ENCODE measurements at regions not wholly inside any gene's neighbourhood (a gene's known extent, or its start where the extent isn't known, plus 50 kb on each side); places are given as distances from the start of the nearest gene placed in this dataset.

DNA sequence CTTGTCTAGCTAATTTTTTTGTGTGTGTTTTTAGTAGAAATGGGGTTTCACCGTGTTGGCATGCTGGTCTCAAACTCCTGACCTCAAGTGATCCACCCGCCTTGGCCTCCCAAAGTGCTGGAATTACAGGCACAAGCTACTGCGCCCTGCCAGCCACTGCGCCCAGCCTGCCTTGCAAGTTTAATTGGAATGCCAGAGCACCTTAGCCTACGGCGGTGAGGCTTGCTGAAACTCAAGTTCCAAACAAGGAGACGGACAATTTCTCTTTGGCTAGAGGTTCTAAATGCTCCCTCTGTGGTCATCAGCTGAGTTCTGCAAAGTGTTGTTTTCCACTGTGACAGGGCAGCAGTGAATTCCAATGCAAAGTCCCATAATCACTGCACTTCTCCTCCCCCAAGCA lies 583.4 kb downstream of the KCNJ3 start:
- no peak for ATAC-seq
- DNase-seq, result no peak

DNA sequence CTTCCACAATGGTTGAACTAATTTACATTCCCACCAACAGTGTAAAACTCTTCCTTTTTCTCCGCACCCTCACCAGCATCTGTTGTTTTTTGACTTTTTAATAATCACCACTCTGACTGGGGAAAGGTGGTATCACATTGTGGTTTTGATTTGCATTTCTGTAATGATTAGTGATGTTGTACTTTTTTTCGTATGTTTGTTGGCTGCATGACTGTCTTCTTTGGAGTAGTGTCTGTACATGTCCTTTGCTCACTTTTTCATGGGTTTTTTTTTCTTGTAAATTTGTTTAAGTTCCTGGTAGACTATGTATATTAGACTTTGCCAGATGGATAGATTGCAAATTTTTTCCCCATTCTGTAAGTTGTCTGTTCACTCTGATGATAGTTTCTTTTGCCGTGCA lies 574.8 kb downstream of the KCNJ3 start:
- no peak for DNase-seq
- ATAC-seq, result no peak

DNA sequence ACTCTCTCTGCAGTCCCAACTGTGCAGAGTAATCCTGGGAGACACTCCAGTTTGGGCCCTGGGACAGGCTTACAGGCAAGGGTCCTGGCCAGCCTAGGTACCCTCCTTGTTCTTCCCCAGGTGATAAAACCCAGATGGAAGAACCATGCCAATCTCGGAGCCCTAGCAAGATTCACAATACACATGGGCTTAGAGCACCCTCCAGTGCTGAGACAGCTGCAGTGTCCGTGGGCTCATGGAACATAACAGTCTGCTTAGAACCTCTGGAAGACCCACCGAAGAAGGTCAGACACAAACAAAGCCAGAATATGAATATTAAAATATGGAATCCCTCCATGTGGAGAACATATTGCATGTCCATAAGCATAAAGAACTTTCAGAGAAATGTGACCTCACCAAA lies 568.1 kb downstream of the KCNJ3 start:
- ATAC-seq (peak; percentile 14), DNase-seq (no peak)

DNA sequence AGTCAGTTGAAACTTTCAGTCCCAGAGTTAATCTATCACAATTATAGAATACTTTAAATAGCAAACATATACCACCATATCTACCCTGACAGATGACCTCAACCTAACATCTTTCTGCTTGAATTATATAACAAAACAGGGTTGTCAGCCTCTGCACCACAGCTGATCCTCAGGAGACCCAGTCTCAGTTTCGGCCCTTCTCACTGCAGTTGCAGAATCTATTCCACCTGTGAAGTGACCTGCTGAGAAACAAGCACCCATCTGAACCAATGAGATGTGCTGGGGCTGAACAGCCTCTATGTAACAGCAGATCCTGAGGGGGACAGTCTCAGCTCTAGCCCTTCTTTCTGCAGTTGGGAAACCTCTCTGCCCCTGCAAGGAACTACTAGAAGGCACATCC lies 567.6 kb downstream of the KCNJ3 start:
- ATAC-seq, result no peak

DNA sequence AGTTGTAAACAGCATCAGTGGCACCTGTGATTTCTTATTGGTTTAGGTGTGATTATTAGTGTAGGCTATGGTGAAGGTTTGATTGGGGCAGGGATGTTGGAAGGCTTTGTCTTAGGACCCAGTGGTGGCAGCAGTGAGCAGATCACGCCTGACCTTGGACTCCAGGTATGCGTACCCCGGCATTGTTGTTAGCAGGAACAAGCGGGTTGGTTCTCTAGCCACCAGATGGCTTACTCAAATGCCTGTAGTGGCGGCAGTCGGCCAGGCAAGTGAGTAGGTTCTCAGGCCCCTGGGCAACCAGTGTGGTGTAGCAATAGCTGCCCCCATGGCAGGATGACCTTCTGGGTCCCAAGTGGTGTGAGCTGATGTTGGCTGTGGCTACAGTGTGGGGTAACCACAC lies 558.3 kb downstream of the KCNJ3 start:
- DNase-seq (no peak), ATAC-seq (no peak)

More for the DNA sequence above, 567.6 kb downstream of the KCNJ3 start:
- DNase-seq, result no peak

DNA sequence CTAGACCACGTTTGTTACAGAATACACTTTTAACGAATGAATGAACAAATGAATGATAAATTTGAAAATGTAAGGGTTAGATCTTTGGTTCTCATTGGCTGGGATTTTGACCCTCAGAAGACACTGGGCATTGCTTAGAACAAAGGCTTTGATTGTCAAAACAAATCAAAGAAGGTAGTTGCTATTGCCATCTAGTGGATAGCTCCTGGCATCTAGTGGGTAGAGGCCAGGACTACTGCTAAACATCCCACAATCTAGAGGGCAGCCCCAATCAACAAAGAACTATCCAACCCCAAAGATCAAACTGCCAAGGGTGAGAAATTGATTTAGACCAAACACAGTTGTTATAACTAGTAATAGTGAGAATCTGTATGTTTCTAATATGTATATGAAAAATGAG lies 552.3 kb downstream of the KCNJ3 start:
- ATAC-seq (peak; percentile 36), DNase-seq (no peak)

DNA sequence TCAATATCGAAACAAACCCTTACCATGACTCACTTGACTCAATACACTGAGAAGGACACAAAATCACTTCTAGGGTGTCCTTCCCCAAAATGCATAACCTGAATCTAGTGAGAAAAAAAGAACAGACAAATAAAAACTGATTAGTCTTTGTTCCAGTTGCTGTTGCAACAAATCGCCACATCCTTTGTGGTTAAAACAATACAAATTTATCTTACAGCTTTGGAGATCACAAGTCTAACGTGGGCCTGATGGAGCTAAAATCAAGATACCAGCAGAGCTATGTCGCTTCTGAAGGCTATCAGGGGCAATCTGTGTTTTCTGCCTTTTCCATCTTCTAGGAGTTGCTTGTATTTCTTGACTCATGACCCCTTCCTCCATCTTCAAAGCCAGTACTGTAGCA lies 541.7 kb downstream of the KCNJ3 start:
- no peak for ATAC-seq
- DNase-seq, result no peak

DNA sequence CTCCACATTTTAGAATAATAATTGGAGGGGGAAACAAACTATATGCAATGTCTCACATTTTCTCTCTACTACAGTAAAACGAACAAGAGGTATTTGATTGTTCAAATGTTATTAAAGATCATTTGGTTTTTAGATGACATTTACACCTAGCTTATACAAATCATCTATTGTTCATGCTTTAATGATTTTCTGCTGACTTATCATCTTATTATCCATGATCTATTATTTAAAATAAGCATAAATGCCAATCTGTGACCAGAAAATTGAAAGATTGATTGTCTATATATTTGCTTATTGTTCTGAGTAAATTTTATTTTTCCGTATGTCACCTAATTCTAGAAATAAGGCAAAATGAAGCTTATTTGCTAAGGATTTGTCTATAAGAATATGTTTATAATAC lies 537.2 kb downstream of the KCNJ3 start:
- ATAC-seq (no peak), DNase-seq (no peak)

DNA sequence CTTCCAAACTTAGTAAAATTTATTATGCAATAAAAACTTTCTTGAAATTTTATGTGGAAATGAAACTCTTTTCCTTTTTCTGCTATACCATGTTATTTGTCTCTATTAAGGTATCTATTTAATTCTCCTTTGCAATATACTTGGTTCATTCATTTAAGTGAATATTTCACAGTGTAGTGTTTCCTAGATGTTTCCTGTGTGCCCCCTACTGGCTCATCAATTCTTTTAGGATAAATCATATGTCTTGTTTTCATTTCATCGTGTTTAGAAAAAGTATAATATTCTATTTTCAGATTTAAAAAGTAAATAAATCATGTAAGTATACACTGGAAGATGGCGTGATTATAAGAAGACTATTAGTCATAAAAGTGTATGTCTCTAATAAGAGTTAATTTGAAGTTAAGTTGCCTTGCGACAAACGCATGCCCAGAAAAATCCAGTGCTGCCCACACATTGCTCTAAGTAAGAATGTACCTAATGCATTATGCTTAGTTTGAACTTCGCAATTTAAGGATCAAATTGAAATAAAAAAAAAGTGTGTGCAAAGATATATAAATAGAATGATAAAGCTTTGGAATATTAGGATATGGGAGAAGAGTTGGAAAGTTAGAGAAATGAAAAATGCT lies 525.4 kb downstream of the KCNJ3 start:
- no peak for DNase-seq

DNA sequence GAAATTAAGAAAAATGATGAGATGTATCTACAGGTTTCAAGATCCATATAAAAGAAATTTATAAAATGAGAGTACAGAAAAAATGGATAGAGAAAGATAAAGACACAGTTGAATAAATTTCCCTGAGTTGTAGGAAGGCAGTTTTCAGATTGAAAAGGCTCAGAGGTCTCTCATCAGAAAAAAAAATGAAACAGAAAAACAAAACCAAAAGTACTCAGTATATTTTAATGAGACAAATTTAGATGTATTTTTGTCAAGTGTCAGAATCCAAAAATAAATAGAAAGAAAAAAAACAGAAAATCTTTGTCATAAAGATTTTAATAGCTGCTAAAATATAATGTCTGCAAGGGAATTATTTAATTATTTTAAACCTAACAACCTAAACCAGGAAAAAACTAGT lies 520.5 kb downstream of the KCNJ3 start:
- ATAC-seq, result no peak
- no peak for DNase-seq

More for the DNA sequence above, 525.4 kb downstream of the KCNJ3 start:
- ATAC-seq, result no peak

DNA sequence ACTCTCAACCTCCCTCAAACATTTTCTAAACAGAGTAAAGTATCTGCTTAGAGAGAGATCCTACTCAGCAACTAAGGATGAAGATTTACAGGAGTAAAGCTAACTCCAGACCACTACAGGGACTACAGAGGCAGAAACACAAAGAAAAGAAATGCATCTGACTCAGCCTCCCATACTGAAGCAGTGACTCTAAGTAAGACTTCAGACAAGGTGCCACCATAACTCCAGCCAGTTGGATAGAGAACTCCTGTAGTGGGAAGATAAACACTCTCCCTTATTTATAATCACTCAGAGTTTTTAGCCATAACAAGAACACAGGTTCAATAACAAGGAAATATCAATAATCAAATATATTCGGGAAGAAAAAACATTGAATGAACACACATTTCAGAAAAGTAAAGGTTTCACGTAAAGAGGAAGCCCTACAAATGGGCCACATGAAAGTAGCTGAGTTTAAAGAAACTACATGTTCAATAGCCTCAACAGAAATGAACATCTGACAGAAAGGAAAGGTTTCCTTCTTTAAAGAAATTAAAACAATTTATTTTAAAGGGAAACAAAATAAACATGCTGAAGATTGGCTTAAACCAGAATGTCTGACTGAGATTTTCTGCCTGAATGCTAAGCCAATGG lies 519.9 kb downstream of the KCNJ3 start:
- DNase-seq, result no peak
- ATAC-seq, result no peak

DNA sequence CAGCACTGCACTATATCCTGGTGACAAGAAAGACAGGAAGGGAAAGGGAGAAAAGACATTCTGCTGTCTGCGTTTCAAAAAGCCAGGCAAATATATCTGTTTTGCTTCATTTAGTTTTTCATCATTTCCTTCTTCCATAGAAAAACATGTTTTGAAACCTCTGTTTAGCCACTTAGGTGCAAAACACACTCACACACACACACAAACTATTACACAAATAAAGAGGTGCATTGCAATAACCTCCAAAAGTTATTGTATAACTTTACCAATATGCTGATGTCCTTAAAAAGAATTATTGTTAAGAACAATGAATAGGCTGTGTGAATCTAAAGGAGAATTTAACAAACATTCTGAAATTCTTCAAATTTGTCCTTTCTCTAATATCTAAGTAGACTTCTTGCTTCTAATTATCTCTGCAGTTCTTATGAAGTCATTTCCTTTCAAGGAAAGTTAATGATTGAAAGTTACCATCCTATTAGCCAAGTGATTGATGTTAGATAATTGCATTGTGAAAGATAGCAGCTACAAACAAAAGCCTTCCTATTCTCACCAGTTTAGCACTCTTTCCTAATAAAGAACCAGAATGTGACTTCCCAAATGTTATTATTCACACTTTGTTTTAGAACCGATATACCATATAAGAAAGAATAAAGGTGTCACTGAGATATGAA lies 516.7 kb downstream of the KCNJ3 start:
- ATAC-seq (no peak), DNase-seq (no peak)

DNA sequence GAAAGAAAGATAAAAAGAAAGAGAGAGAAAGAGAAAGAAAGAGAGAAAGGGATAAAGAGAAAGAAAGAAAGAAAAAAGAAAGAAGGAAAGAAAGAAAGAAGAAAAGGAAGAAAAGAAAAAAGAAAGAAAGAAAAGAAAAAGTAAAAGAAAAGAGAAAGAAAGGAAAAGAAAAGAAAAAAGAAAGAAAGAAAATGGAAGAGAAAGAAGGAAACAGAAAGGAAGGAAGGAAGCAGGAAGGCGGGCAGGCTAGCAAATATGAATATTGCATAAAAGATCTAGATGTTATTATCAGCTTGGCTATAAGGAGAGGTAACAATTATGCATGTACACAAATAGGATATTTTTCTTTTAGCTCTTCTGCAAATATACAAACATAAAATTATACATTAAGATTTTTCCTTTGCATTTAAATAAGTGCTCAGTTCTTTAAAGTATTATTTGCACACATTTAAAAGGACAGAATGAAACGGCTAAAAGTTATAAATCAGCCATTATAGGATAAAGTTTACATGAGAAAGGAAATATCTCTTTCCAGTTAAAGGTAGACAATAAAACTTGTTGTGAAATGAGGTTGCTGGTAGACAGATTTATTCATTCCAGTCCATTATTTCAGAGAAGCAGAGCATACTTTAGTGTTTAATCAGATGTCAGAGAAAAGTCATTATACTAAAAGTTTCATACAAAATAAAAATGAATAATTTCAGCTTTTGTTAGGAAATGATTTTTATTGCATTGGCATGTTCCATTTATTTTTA lies 511.4 kb downstream of the KCNJ3 start:
- ATAC-seq, result no peak

DNA sequence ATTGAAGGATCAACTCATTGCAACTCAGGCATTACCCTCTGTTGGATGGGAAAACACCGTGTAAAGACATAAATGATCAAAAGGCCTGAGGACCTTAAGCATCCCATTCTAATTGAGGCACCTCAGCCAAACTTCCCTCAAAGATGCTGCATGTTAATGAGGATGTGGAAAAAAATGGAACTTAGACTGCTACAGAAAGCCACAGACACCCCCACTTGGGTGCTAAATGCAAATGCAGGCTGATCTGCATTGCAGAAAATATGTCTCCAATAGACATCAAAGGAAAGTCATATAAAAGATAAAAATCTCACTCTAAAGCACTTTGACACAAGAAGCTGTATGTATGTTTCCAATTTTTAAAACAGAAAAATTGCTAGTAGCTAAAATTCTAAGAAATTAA lies 504.7 kb downstream of the KCNJ3 start:
- DNase-seq, result no peak
- no peak for ATAC-seq

More for the DNA sequence above, 511.4 kb downstream of the KCNJ3 start:
- no peak for DNase-seq

DNA sequence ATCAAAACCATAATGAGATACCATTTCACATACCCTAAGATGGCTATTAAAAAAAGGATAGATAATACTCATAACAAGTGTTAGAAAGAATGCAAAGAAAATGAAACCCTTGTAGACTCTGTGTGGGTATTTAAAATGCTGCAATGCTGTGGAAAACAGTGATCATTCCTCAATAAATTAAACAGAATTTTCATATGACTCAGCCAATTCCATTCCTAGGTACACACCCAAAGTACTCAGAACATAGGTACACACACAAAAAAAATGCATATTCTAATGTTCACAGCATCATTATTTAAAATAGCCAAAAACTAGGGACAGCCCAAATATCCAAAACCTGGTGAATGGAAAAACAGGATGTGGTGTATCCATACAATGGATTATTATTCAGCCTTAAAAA lies 502.3 kb downstream of the KCNJ3 start:
- ATAC-seq, result no peak
- no peak for DNase-seq

DNA sequence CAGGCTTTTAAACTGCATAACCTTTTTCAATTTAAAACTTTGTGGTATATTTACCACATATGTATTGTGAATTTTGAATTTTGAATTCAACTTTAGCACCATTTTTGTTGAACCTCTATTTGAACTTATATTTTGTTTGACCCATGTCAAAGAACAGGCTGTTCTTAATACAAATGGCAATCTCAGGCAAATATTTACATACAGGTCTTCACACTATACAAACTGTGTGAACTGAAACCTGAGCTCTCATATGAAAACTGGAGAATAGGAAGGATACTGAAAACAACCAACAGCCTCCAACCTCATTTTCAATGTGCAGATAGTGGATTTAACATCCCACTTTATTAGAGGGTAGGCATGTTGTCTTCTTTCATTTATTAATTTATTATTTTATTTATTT lies 491.8 kb downstream of the KCNJ3 start:
- DNase-seq (no peak), ATAC-seq (no peak)

DNA sequence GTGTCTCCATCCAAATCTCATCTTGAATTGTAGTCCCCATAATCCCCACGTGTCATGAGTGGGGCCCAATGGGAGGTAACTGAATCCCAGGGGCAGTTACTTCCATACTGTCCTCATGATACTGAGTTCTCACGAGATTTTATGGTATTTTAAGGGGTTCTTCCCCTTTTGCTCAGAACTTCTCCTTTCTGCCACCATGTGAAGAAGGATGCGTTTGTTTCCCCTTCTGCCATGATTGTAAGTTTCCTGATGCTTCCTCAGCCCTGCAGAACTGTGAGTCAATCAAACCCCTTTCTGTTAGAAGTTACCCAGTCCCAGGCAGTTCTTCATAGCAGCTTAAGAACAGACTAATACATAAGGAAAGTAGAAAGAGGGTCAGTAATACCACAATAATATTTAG lies 480.4 kb downstream of the KCNJ3 start:
- ATAC-seq, result no peak
- no peak for DNase-seq

DNA sequence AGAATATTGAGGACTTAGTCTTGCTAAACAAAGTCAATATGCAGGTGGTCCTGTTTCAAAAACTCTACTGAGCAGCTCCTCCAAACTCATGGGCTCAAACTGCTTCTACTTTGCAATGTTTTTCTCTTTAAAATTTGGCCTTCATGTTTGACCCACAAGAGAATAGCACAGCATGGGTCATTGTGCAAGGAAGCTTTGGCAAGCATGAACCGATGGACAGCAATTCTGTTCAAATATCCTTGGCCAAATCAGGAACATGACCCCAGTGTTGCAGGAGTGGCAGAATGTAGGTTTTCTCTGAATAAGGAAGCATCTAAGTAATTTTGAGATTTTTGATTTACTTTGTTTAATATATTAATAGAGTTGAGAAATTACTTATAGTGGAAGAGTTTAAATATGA lies 477.9 kb downstream of the KCNJ3 start:
- ATAC-seq (no peak), DNase-seq (no peak)

DNA sequence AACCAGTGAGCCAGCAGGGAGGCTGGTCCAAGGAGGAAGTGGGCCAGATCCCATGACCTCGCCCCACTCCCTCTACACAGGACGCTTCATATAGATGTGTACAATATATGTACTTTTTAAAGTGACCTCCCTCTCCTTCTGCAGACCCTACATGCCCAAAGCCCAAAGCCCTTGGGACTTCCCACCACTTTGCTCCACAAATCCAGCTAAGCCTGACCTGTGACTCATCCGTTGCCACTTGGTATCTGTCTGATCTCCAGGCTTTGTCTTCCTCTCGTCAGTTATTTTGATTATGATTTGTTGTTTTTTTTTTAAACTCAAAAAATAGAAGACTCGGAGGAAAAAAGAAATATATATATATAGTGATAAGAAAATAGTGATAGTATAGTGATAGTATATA lies 470.8 kb downstream of the KCNJ3 start:
- DNase-seq (no peak), ATAC-seq (no peak)

DNA sequence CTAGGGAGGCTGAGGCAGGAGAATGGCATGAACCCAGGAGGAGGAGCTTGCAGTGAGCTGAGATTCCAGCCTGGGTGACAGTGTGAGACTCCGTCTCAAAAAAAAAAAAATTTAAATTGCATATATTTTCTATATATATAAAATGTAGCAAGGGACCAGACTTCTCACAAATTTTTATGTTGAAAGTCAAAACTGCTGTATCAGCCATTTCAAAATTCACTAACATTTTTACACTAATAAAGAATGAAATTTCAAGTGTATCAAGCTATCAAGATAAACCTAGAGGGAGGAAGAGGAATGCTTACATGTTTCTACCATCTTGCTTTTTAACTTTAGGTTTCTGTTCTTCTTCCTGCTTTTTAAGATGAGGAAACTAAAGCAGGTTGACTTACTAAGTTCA lies 464.0 kb downstream of the KCNJ3 start:
- no peak for ATAC-seq
- DNase-seq, result no peak

DNA sequence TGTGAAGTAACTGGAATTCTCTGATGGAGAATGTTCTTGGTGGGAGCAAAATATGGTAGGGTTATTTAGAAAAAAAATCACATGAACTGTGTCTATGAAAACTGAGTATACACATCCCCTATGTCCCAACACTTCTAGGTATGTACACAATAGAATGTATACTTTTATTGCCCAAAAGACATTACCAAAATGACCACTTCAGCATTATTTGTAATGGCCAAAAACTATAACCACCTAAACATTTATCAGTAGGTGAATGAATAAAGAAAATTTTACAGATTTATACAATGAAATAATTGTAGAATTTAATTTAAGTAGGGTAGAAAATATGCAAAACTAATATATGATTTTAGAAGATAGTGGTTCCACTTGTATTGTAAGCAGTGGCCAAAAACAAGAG lies 462.8 kb downstream of the KCNJ3 start:
- no peak for ATAC-seq
- no peak for DNase-seq

DNA sequence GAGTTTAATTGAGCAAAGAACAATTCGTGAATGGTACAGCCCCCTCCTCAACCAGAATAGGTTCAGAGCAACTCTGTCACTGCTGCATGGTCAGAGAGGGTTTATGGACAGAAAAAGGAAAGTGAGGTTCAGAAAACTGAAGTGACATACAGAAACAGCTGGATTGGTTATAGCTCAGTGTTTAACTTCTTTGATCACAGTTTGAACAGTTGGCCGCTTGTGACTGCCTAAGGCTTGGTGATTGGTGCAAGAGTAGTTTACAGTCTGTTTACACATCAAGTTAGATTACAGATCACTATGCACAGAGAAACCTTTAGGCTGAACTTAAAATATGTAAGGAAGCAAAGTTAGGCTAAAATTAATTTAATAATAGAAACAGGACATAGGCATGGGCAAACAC lies 459.2 kb downstream of the KCNJ3 start:
- no peak for ATAC-seq
- no peak for DNase-seq

DNA sequence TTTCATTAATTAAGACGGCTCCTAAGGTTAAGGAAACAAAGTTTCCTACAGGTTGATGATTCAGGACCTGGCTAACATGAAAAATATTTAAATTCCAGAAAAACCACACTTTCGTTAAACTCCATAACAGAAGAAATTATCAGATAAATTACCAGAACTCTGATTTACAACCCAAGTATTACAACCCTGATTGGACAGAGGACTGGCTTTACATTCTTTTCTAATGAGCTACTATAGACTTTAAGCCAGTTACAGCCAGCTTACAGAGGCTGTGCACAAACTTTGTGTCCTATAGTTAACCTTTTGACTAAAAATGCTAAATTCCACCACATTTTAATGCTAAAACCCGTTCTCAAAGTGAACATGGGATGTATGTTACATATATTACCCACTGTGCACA lies 458.6 kb downstream of the KCNJ3 start:
- ATAC-seq, result no peak

More for the DNA sequence above, 458.6 kb downstream of the KCNJ3 start:
- DNase-seq, result no peak

All from stimulated activated naive CD8-positive, alpha-beta T cell treated with anti-CD3 and anti-CD28 coated beads, Interleukin-15, Interleukin-2, amounts not matched to agents 100 U/mL and 50 U/mL, for 24 hours (primary cell).